SU-DHL-6 (cell line): ENCODE measurements at regions not wholly inside any gene's neighbourhood (a gene's known extent, or its start where the extent isn't known, plus 50 kb on each side); places are given as distances from the start of the nearest gene placed in this dataset.

Source experiments
- H2AFZ ChIP-seq: fragments of 200-600 bp; sonication (generic); 2 replicates; pipeline ENCODE4 v1.6.1; 2014; ENCODE audit warnings: low read depth, mild to moderate bottlenecking, moderate library complexity, mixed read lengths, antibody characterized with exemption, low read length; ENCODE audit not compliant: severe bottlenecking
- H3F3A ChIP-seq: fragments of 200-600 bp; shearing (Covaris generic); 2 replicates; pipeline ENCODE4 v1.6.0; 2016; ENCODE audit warnings: antibody characterized with exemption, mild to moderate bottlenecking; ENCODE audit not compliant: insufficient read depth
- H3K27ac ChIP-seq: fragments of 200-600 bp; sonication (generic); 2 replicates; pipeline ENCODE4 v1.5.1; 2016; ENCODE audit warnings: low read depth, mild to moderate bottlenecking, low read length, moderate library complexity, mixed read lengths
- H3K27me3 ChIP-seq: fragments of 200-600 bp; sonication (generic), shearing (Covaris generic); 2 replicates; pipeline ENCODE4 v1.6.0; 2014; ENCODE audit warnings: mild to moderate bottlenecking, low read length
- H3K36me3 ChIP-seq: fragments of 200-600 bp; sonication (generic); 2 replicates; pipeline ENCODE4 v1.6.1; 2014; ENCODE audit warnings: mild to moderate bottlenecking, low read length, mixed read lengths
- H3K4me2 ChIP-seq: fragments of 300-600, 200-600 bp; shearing (Covaris generic), sonication (generic); 2 replicates; pipeline ENCODE4 v1.6.0; 2014; ENCODE audit warnings: low read length, low read depth, mild to moderate bottlenecking; ENCODE audit not compliant: poor library complexity, severe bottlenecking
- H3K4me3 ChIP-seq: fragments of 200-600 bp; sonication (generic); 2 replicates; pipeline ENCODE4 v1.5.1; 2014; ENCODE audit warnings: antibody characterized with exemption, low read length, mild to moderate bottlenecking, mixed read lengths; ENCODE audit not compliant: insufficient read depth, poor library complexity, severe bottlenecking
- H3K79me2 ChIP-seq: fragments of 200-600 bp; sonication (generic); 2 replicates; pipeline ENCODE4 v1.6.1; 2014; ENCODE audit warnings: mild to moderate bottlenecking, low read length, moderate library complexity; ENCODE audit not compliant: insufficient read depth
- H3K9ac ChIP-seq: fragments of 200-600 bp; sonication (generic); 2 replicates; pipeline ENCODE4 v1.7.0; 2014; ENCODE audit warnings: mild to moderate bottlenecking, low read length
- H3K9me2 ChIP-seq: fragments of 200-600 bp; sonication (generic); replicated peaks from 2 replicates; pipeline ENCODE4 v1.6.1; 2014; ENCODE audit warnings: low read length; ENCODE audit not compliant: insufficient read depth
- H3K9me3 ChIP-seq: fragments of 200-600 bp; sonication (generic); 2 replicates; pipeline ENCODE4 v1.6.1; 2014; ENCODE audit warnings: low read length, mixed read lengths; ENCODE audit not compliant: insufficient read depth
- H4K20me1 ChIP-seq: fragments of 200-600 bp; sonication (generic); 2 replicates; pipeline ENCODE4 v1.6.1; 2014; ENCODE audit warnings: low read depth, mild to moderate bottlenecking, antibody characterized with exemption, low read length, moderate library complexity, mixed read lengths
- EZH2phosphoT487 ChIP-seq: fragments of 200-600 bp; sonication (generic), shearing (Covaris generic); conservative IDR thresholded peaks from 2 replicates; pipeline ENCODE4 v1.6.1; 2018; ENCODE audit warnings: mild to moderate bottlenecking, antibody characterized with exemption, low read length, moderate library complexity, mixed read lengths
- TF ChIP-seq, protein P1 (sequence below): fragments of 200-600 bp; sonication (generic); IDR thresholded peaks from one replicate; pipeline ENCODE4 v1.5.1; 2017; ENCODE audit warnings: antibody characterized with exemption, mild to moderate bottlenecking, low read length, moderate library complexity; ENCODE audit not compliant: insufficient read depth, poor library complexity, severe bottlenecking

DNA sequence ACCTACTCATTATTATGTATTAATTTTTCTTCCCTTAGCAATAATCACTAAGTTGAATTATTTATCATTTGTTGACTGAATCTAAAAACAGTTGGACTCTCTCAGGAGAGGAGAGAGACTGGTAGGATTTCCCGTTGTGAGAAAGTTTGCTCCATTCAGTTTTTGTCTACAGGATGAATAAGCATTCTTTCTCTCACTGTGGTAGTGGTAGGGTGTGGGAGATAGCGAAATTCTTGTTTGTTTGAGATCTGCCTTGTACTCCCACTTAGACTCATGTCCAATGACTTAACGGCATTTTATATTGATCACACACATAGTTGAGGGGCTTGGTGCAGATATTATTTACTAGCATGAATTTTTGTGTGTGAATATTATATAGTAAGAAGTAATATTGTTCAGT, 421.0 kb upstream of the PDE3A start:
- no peak overlapping the region for H3K4me2 ChIP-seq
- H3K9me2 ChIP-seq = no peaks in the 10 kb centered on the region
- no peaks in the 10 kb centered on the region for H3K9me3 ChIP-seq
- H3K79me2 ChIP-seq = no peaks in the 10 kb centered on the region
- no peak overlapping the region for H2AFZ ChIP-seq
- no peak for TF ChIP-seq EZH2phosphoT487
- TF ChIP-seq, protein P1, sequence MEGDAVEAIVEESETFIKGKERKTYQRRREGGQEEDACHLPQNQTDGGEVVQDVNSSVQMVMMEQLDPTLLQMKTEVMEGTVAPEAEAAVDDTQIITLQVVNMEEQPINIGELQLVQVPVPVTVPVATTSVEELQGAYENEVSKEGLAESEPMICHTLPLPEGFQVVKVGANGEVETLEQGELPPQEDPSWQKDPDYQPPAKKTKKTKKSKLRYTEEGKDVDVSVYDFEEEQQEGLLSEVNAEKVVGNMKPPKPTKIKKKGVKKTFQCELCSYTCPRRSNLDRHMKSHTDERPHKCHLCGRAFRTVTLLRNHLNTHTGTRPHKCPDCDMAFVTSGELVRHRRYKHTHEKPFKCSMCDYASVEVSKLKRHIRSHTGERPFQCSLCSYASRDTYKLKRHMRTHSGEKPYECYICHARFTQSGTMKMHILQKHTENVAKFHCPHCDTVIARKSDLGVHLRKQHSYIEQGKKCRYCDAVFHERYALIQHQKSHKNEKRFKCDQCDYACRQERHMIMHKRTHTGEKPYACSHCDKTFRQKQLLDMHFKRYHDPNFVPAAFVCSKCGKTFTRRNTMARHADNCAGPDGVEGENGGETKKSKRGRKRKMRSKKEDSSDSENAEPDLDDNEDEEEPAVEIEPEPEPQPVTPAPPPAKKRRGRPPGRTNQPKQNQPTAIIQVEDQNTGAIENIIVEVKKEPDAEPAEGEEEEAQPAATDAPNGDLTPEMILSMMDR = no peak
- H3K36me3 ChIP-seq = no peaks in the 10 kb centered on the region
- no peak overlapping the region for H3K27ac ChIP-seq
- H3F3A ChIP-seq = no peaks in the 10 kb centered on the region
- no peaks in the 10 kb centered on the region for H4K20me1 ChIP-seq
- no peak overlapping the region for H3K9ac ChIP-seq
- H3K4me3 ChIP-seq = no peak overlapping the region
- no peaks in the 10 kb centered on the region for H3K27me3 ChIP-seq

DNA sequence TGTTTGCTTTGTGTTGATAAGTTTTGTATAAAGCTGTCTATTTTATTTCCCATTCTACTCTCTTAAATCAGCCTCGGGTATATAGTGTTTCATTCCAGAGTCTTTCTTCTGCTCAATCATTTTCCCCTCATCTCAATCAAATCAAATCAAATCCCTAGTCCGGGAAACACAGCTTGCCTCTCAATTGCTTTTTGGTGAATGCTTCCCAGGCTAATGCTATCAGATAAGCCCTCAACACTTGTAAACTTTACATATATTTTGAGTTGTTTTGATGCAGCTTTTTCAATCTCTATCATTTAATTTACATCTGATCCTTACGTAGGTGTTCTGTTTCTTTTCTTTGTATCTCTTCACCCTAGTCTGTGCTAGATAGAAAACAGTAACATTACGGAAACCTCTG, 416.7 kb upstream of the PDE3A start:
- Histone ChIP-seq H3F3A (no peaks in the 10 kb centered on the region), H3K4me3 (no peak overlapping the region), H3K79me2 (no peaks in the 10 kb centered on the region), H2AFZ (no peak overlapping the region), H3K4me2 (no peak overlapping the region), H3K9ac (no peak overlapping the region), H3K27ac (no peak overlapping the region), H3K27me3 (no peaks in the 10 kb centered on the region), H4K20me1 (no peaks in the 10 kb centered on the region), H3K9me3 (no peaks in the 10 kb centered on the region), H3K9me2 (no peaks in the 10 kb centered on the region), H3K36me3 (no peaks in the 10 kb centered on the region)
- TF ChIP-seq, protein P1 = no peak
- TF ChIP-seq EZH2phosphoT487 = no peak

DNA sequence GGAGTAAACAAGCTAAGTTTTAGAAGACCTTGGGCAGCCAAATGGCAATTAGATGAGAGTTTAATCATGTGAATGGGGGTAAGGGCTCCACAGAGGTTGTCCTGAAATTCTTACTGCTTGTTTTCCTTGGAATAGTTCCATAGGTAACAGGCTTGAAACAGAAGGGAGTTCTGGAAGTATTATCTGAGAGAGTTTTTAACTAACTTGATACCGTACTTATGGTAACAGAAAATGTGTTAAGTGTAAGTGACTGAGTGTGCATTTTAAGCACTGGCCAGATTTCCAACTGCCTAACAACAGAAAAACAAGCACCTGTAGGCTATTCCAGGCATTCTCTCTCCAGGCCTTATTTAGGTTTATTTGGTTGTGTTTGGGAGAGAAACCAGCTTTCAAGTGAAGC, 414.6 kb upstream of the PDE3A start:
- Histone ChIP-seq H3K27me3 (no peaks in the 10 kb centered on the region), H4K20me1 (no peaks in the 10 kb centered on the region), H3K4me2 (no peak overlapping the region), H3K9ac (no peak overlapping the region), H3K9me2 (no peaks in the 10 kb centered on the region), H3K36me3 (no peaks in the 10 kb centered on the region), H3K9me3 (no peaks in the 10 kb centered on the region), H3K4me3 (no peak overlapping the region), H3F3A (no peaks in the 10 kb centered on the region), H3K27ac (no peak overlapping the region), H2AFZ (no peak overlapping the region), H3K79me2 (no peaks in the 10 kb centered on the region)
- TF ChIP-seq, protein P1 = no peak
- TF ChIP-seq EZH2phosphoT487 = no peak

DNA sequence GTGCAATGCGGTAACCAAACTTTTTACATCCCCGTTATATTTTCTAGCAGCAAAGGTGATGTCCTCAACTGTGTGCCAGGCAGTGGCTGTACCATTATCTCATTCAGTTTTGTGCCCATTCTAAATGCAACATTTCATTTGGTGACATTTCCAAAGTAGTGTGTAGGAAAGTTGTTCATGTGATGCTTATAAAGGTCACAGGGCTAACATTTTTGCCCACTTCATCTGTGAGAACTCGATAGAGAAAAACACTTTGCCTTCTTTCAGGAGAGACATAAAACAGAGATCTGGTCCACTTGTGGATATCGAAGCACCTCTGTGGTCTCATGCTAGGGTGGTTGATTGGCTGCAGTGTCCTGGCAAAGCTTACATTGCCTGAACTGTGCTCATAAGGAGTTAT, 414.2 kb upstream of the PDE3A start:
- Histone ChIP-seq H3K9ac (no peak overlapping the region), H3K9me2 (no peaks in the 10 kb centered on the region), H3K27ac (no peak overlapping the region), H3F3A (no peaks in the 10 kb centered on the region), H3K4me2 (no peak overlapping the region), H3K79me2 (no peaks in the 10 kb centered on the region), H3K36me3 (no peaks in the 10 kb centered on the region), H3K4me3 (no peak overlapping the region), H3K9me3 (no peaks in the 10 kb centered on the region), H3K27me3 (no peaks in the 10 kb centered on the region), H2AFZ (no peak overlapping the region), H4K20me1 (no peaks in the 10 kb centered on the region)
- TF ChIP-seq EZH2phosphoT487 = no peak
- TF ChIP-seq, protein P1 = no peak
